ENCODE measurements at regions not wholly inside any gene's neighbourhood (a gene's known extent, or its start where the extent isn't known, plus 50 kb on each side); places are given as distances from the start of the nearest gene placed in this dataset.

DNA sequence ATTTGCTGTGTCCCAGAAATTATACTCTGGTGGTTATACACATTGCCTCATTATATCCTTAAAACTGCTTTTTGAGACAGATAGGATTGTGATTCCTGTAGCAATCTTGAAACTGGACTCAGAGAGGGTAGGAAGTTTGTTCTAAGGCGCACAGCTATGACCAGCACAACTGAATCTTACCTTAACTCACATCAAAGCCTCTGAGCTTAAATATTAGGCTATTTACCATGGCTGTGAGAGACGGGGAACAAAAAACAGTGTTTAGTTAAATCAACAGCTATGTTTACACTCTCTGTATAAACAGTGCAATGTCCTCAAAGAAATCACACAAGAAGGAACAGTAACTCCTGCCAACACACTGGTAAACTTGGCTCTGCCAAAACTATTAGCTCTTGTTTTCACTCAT is 50.9 kb upstream of the TUT7 start (continued):
- TF ChIP-seq PHF5A (CRISPR knock-in tag; IDR thresholded peaks at IDR 0.05; ENCODE audit: low read depth, unreplicated experiment) (peak; percentile 68), KLF16 (CRISPR knock-in tag; IDR thresholded peaks at IDR 0.05) (peak in 1 of 2 experiments; percentile 87; a peak in 2 of 4 replicates), HNF4G (IDR thresholded peaks at IDR 0.05; ENCODE audit: borderline replicate concordance, low read depth, low read length) (peak; percentile 58), HNF4G (CRISPR knock-in tag; IDR thresholded peaks at IDR 0.05; ENCODE audit: borderline replicate concordance, low read depth) (no peak), SMARCE1 (IDR thresholded peaks at IDR 0.05; ENCODE audit: borderline replicate concordance) (peak; percentile 56; the same call in 1 of the 2 replicates), SOX5 (CRISPR knock-in tag; IDR thresholded peaks at IDR 0.05; ENCODE audit: borderline replicate concordance) (peak; percentile 95), FOSL1 (CRISPR knock-in tag; IDR thresholded peaks at IDR 0.05; ENCODE audit: borderline replicate concordance) (no peak), BHLHE40 (IDR thresholded peaks at IDR 0.05; ENCODE audit: low read length) (peak; percentile 73), ZNF264 (CRISPR knock-in tag; IDR thresholded peaks at IDR 0.05) (0 out of 2 replicates have a peak, but pooled peaks have one; percentile 17), ZNF205 (CRISPR knock-in tag; IDR thresholded peaks at IDR 0.05) (0 out of 2 replicates have a peak, but pooled peaks have one; percentile 37), KDM4B (CRISPR knock-in tag; IDR thresholded peaks at IDR 0.05) (0 out of 2 replicates have a peak, but pooled peaks have one; percentile 41), RARA (CRISPR knock-in tag; IDR thresholded peaks at IDR 0.05) (peak; percentile 87), ZNF777 (CRISPR knock-in tag; IDR thresholded peaks at IDR 0.05) (no peak), SOX6 (IDR thresholded peaks at IDR 0.05) (no peak), SOX6 (CRISPR knock-in tag; IDR thresholded peaks at IDR 0.05) (peak; percentile 94), ZNF335 (CRISPR knock-in tag; IDR thresholded peaks at IDR 0.05) (0 out of 2 replicates have a peak, but pooled peaks have one; percentile 58)
- TF ChIP-seq, protein P1, sequence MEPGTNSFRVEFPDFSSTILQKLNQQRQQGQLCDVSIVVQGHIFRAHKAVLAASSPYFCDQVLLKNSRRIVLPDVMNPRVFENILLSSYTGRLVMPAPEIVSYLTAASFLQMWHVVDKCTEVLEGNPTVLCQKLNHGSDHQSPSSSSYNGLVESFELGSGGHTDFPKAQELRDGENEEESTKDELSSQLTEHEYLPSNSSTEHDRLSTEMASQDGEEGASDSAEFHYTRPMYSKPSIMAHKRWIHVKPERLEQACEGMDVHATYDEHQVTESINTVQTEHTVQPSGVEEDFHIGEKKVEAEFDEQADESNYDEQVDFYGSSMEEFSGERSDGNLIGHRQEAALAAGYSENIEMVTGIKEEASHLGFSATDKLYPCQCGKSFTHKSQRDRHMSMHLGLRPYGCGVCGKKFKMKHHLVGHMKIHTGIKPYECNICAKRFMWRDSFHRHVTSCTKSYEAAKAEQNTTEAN (CRISPR knock-in tag; conservative IDR thresholded peaks at IDR 0.05): 0 out of 2 replicates have a peak, but pooled peaks have one; percentile 39
- TF ChIP-seq, protein P2, sequence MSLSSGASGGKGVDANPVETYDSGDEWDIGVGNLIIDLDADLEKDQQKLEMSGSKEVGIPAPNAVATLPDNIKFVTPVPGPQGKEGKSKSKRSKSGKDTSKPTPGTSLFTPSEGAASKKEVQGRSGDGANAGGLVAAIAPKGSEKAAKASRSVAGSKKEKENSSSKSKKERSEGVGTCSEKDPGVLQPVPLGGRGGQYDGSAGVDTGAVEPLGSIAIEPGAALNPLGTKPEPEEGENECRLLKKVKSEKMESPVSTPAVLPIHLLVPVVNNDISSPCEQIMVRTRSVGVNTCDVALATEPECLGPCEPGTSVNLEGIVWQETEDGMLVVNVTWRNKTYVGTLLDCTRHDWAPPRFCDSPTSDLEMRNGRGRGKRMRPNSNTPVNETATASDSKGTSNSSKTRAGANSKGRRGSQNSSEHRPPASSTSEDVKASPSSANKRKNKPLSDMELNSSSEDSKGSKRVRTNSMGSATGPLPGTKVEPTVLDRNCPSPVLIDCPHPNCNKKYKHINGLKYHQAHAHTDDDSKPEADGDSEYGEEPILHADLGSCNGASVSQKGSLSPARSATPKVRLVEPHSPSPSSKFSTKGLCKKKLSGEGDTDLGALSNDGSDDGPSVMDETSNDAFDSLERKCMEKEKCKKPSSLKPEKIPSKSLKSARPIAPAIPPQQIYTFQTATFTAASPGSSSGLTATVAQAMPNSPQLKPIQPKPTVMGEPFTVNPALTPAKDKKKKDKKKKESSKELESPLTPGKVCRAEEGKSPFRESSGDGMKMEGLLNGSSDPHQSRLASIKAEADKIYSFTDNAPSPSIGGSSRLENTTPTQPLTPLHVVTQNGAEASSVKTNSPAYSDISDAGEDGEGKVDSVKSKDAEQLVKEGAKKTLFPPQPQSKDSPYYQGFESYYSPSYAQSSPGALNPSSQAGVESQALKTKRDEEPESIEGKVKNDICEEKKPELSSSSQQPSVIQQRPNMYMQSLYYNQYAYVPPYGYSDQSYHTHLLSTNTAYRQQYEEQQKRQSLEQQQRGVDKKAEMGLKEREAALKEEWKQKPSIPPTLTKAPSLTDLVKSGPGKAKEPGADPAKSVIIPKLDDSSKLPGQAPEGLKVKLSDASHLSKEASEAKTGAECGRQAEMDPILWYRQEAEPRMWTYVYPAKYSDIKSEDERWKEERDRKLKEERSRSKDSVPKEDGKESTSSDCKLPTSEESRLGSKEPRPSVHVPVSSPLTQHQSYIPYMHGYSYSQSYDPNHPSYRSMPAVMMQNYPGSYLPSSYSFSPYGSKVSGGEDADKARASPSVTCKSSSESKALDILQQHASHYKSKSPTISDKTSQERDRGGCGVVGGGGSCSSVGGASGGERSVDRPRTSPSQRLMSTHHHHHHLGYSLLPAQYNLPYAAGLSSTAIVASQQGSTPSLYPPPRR (CRISPR knock-in tag; IDR thresholded peaks at IDR 0.05; ENCODE audit: borderline replicate concordance): peak; percentile 94
- TF ChIP-seq, protein P3, sequence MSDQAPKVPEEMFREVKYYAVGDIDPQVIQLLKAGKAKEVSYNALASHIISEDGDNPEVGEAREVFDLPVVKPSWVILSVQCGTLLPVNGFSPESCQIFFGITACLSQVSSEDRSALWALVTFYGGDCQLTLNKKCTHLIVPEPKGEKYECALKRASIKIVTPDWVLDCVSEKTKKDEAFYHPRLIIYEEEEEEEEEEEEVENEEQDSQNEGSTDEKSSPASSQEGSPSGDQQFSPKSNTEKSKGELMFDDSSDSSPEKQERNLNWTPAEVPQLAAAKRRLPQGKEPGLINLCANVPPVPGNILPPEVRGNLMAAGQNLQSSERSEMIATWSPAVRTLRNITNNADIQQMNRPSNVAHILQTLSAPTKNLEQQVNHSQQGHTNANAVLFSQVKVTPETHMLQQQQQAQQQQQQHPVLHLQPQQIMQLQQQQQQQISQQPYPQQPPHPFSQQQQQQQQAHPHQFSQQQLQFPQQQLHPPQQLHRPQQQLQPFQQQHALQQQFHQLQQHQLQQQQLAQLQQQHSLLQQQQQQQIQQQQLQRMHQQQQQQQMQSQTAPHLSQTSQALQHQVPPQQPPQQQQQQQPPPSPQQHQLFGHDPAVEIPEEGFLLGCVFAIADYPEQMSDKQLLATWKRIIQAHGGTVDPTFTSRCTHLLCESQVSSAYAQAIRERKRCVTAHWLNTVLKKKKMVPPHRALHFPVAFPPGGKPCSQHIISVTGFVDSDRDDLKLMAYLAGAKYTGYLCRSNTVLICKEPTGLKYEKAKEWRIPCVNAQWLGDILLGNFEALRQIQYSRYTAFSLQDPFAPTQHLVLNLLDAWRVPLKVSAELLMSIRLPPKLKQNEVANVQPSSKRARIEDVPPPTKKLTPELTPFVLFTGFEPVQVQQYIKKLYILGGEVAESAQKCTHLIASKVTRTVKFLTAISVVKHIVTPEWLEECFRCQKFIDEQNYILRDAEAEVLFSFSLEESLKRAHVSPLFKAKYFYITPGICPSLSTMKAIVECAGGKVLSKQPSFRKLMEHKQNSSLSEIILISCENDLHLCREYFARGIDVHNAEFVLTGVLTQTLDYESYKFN (CRISPR knock-in tag; conservative IDR thresholded peaks at IDR 0.05): peak; percentile 95

Measured in HepG2 (cell line).